ENCODE measurements at regions not wholly inside any gene's neighbourhood (a gene's known extent, or its start where the extent isn't known, plus 50 kb on each side); places are given as distances from the start of the nearest gene placed in this dataset.
"Not testable (repeated sequence)": the region's sequence is repeated elsewhere in the genome, so short reads cannot be mapped to it uniquely, and the experiment has no call there.

- not testable (repeated sequence) for TF ChIP-seq CTCF (IDR thresholded peaks at IDR 0.05; ENCODE audit: low read length); EZH2 (IDR thresholded peaks at IDR 0.05; ENCODE audit: borderline replicate concordance, low read length)
Measured at GRCh38 chr7:65814556-65815167, 58.2 kb upstream of the VKORC1L1 start.
